ENCODE measurements at regions not wholly inside any gene's neighbourhood (a gene's known extent, or its start where the extent isn't known, plus 50 kb on each side); places are given as distances from the start of the nearest gene placed in this dataset.

DNA sequence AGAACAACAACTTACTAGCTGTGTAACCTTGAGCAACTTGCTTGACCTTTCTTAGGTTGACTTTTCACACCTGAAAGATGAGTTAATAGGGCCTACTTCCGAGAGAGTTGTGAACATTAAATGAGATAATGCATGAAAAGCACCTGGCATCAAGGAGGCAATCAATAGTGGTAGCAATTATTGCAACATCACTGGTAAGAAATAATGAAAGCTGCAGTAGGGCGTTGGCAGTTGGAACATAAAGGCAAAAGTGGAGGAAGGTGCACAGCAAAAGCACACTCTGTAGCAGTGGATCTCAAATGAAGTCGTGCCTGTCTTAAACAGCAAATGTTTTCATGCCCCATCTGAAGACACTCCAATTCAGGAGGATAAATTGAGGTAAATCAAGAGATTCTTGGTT, 178.9 kb upstream of the VRK2 start:
- no peaks in the 10 kb centered on the region for H3K27me3 ChIP-seq (replicated peaks in 1 of 4; ENCODE audit: control insufficient read depth in 3 of 4, extremely low read depth in 1 of 4, insufficient read depth in 3 of 4, low read length in 3 of 4)
- H2BK5ac ChIP-seq (ENCODE audit: low read depth, low read length): no peak overlapping the region
- no peaks in the 10 kb centered on the region for H3K9me3 ChIP-seq (ENCODE audit: insufficient read depth in 2 of 2, low read depth in 1 of 2, low read length in 1 of 2)
- H4K91ac ChIP-seq (replicated peaks; ENCODE audit: insufficient read length, low read length): no peak overlapping the region
- no peaks in the 10 kb centered on the region for H3K36me3 ChIP-seq (ENCODE audit: control insufficient read depth in 2 of 4, insufficient read depth in 4 of 4, low read length in 3 of 4)
- POLR2A ChIA-PET (ENCODE audit: partially characterized antibody): no interaction called here
- no peak overlapping the region for H3K18ac ChIP-seq (ENCODE audit: extremely low read depth, low read length)
- no peak overlapping the region for H3K4me3 ChIP-seq (ENCODE audit: extremely low read depth in 1 of 4, insufficient read depth in 2 of 4, low read depth in 3 of 4, low read length in 4 of 4)
- no peaks in the 10 kb centered on the region for H4K20me1 ChIP-seq (replicated peaks in 1 of 2; ENCODE audit: control insufficient read depth in 1 of 2, insufficient read depth in 2 of 2, low read length in 2 of 2)
- H2BK120ac ChIP-seq (replicated peaks; ENCODE audit: low read depth, low read length): no peak overlapping the region
- no peak overlapping the region for H3K14ac ChIP-seq (ENCODE audit: insufficient read length)
- TF ChIP-seq CHD1 (IDR thresholded peaks at IDR 0.05; ENCODE audit: low read depth, low read length) (no peak), CEBPB (IDR thresholded peaks at IDR 0.05; ENCODE audit: low read depth, low read length) (no peak), EP300 (IDR thresholded peaks at IDR 0.05; ENCODE audit: borderline replicate concordance in 1 of 2, low read depth in 2 of 2, low read length in 2 of 2) (no peak), SUZ12 (IDR thresholded peaks at IDR 0.05; ENCODE audit: low read length) (no peak), BACH1 (IDR thresholded peaks at IDR 0.05; ENCODE audit: low read length) (no peak), CREB1 (IDR thresholded peaks at IDR 0.05) (no peak), SP2 (IDR thresholded peaks at IDR 0.05; ENCODE audit: low read length) (no peak), FOSL1 (IDR thresholded peaks at IDR 0.05; ENCODE audit: insufficient read depth, low read depth, low read length) (no peak), POLR2AphosphoS5 (IDR thresholded peaks at IDR 0.05; ENCODE audit: low read depth, low read length) (no peak), CTBP2 (IDR thresholded peaks at IDR 0.05; ENCODE audit: borderline replicate concordance, insufficient read depth, insufficient read length, low read length) (no peak), SIN3A (conservative IDR thresholded peaks at IDR 0.05 in 1 of 2, IDR thresholded peaks at IDR 0.05 in 1 of 2; ENCODE audit: low read depth in 1 of 2, low read length in 2 of 2) (no peak)
- TF ChIP-seq, protein P1, sequence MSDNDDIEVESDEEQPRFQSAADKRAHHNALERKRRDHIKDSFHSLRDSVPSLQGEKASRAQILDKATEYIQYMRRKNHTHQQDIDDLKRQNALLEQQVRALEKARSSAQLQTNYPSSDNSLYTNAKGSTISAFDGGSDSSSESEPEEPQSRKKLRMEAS (IDR thresholded peaks at IDR 0.05): no peak
- H3K23ac ChIP-seq (ENCODE audit: insufficient read length): no peak overlapping the region
- no peak overlapping the region for H2BK20ac ChIP-seq (ENCODE audit: low read length)
- H3K4ac ChIP-seq (replicated peaks; ENCODE audit: insufficient read length, low read depth, low read length): no peak overlapping the region
- H3K4me2 ChIP-seq (ENCODE audit: insufficient read depth in 1 of 2, low read depth in 2 of 2, low read length in 2 of 2): no peak overlapping the region
- H2BK12ac ChIP-seq (ENCODE audit: low read depth, low read length): no peak overlapping the region
- no peak overlapping the region for H2AFZ ChIP-seq (ENCODE audit: low read length)
- H3K79me2 ChIP-seq (ENCODE audit: control insufficient read depth in 1 of 2, insufficient read depth in 2 of 2, low read length in 2 of 2): no peaks in the 10 kb centered on the region
- no peak overlapping the region for H3K27ac ChIP-seq (ENCODE audit: low read depth, low read length)
- H3K23me2 ChIP-seq (ENCODE audit: low read depth, low read length): no peaks in the 10 kb centered on the region
- WGBS, 2 experiments (ENCODE audit: extremely low coverage in 1 of 2, insufficient coverage in 1 of 2, insufficient read length in 1 of 2, insufficient replicate concordance in 2 of 2, low coverage in 1 of 2, low lambda C conversion rate in 2 of 2, missing lambda C conversion rate in 1 of 2): 81% methylated on average over 3 of the region's 3 CpGs; no CpG with 5 or more reads in 1 of the 2 experiments
- no peak for FAIRE-seq
- no peak overlapping the region; the same call in 1 of the 2 replicates for H2BK15ac ChIP-seq (ENCODE audit: low read length)
- no peak overlapping the region for H3K9ac ChIP-seq (replicated peaks in 1 of 4; ENCODE audit: extremely low read depth in 1 of 4, low read depth in 3 of 4, low read length in 3 of 4)
- DNase-seq (ENCODE audit: low read depth in 1 of 2, low spot score in 2 of 2): no peak
- H3K56ac ChIP-seq (replicated peaks; ENCODE audit: insufficient read length, low read depth, low read length): no peak overlapping the region
- H4K8ac ChIP-seq (ENCODE audit: extremely low read depth, insufficient read depth, low read length): no peak overlapping the region
- H4K5ac ChIP-seq (ENCODE audit: insufficient read length, low read depth, low read length): no peak overlapping the region
- no peak overlapping the region for H2AK5ac ChIP-seq (ENCODE audit: low read depth, low read length)
- H3K79me1 ChIP-seq (ENCODE audit: low read depth, low read length): no peaks in the 10 kb centered on the region
- H3K4me1 ChIP-seq (replicated peaks in 1 of 4; ENCODE audit: control insufficient read depth in 3 of 4, insufficient read depth in 4 of 4, low read length in 3 of 4): no peaks in the 10 kb centered on the region
- CTCF ChIA-PET (ENCODE audit: partially characterized antibody): no interaction called here

All from H1 (cell line).